A673 (cell line): ENCODE measurements at regions not wholly inside any gene's neighbourhood (a gene's known extent, or its start where the extent isn't known, plus 50 kb on each side); places are given as distances from the start of the nearest gene placed in this dataset.
A peak's percentile ranks its signal among the peaks of the same experiment; 100 is the strongest.

Experiments
- BruUV-seq: library from RNA; stranded (reverse); fragments of 400-500 nt; replicated peaks from 2 replicates; lab custom pipeline; 2021; lab: Mats Ljungman, UMichigan
- CTCF ChIA-PET: fragments of 300-600 bp; sonication (Branson Sonifier 250); formaldehyde crosslinking; loops from one replicate; lab custom pipeline; 2022; ENCODE audit warnings: antibody characterized with exemption; lab: Charles Lee
- POLR2A ChIA-PET: fragments of 300-600 bp; sonication (Branson Sonifier 250); formaldehyde crosslinking; loops from one replicate; lab custom pipeline; 2022; ENCODE audit warnings: antibody characterized with exemption; ENCODE audit not compliant: low non-redundant PET; lab: Charles Lee
- DNase-seq: peaks from one replicate; pipeline ENCODE4 v3.0.0-alpha.2; 2015; ENCODE audit warnings: low spot score
- H3K27ac ChIP-seq: fragments of 200-600 bp; sonication (generic); 2 replicates; pipeline ENCODE4 v1.5.1; 2016; ENCODE audit warnings: mixed run types, low read depth, mild to moderate bottlenecking, mixed read lengths, antibody characterized with exemption, low read length; ENCODE audit not compliant: poor library complexity, severe bottlenecking
- H3K27me3 ChIP-seq: fragments of 200-600 bp; sonication (generic); replicated peaks from 2 replicates; pipeline ENCODE4 v1.6.1; 2017; ENCODE audit warnings: mixed run types, low read depth, mild to moderate bottlenecking, mixed read lengths, antibody characterized with exemption, low read length; ENCODE audit not compliant: insufficient read depth, poor library complexity
- H3K36me3 ChIP-seq: fragments of 200-600 bp; sonication (generic); 2 replicates; pipeline ENCODE4 v1.6.1; 2016; ENCODE audit warnings: mixed run types, mild to moderate bottlenecking, mixed read lengths, antibody characterized with exemption, low read length; ENCODE audit not compliant: insufficient read depth, poor library complexity, severe bottlenecking
- H3K4me1 ChIP-seq: fragments of 200-600 bp; sonication (generic); 2 replicates; pipeline ENCODE4 v1.6.1; 2017; ENCODE audit warnings: mixed run types, mild to moderate bottlenecking, mixed read lengths, antibody characterized with exemption, low read length; ENCODE audit not compliant: insufficient read depth, poor library complexity, severe bottlenecking
- H3K4me3 ChIP-seq: fragments of 200-600 bp; sonication (generic); 2 replicates; pipeline ENCODE4 v1.5.1; 2016; ENCODE audit warnings: low read depth, mixed run types, mild to moderate bottlenecking, mixed read lengths, low read length; ENCODE audit not compliant: poor library complexity, severe bottlenecking
- H3K9me3 ChIP-seq: fragments of 200-600 bp; sonication (generic); 2 replicates; pipeline ENCODE4 v1.6.1; 2016; ENCODE audit warnings: mixed run types, low read depth, mild to moderate bottlenecking, mixed read lengths, antibody characterized with exemption, low read length; ENCODE audit not compliant: poor library complexity, severe bottlenecking
- CTCF ChIP-seq: fragments of 300-800, 200-600 bp; sonication (generic); conservative IDR thresholded peaks from 2 replicates; pipeline ENCODE4 v1.5.1; 2017; ENCODE audit warnings: low read depth, mild to moderate bottlenecking, antibody characterized with exemption, low read length, moderate library complexity, mixed read lengths
- EZH2 ChIP-seq: fragments of 200-600 bp; sonication (generic); IDR thresholded peaks from 2 replicates; pipeline ENCODE4 v1.6.1; 2017; ENCODE audit warnings: borderline replicate concordance, low read depth, mild to moderate bottlenecking, mixed read lengths, antibody characterized with exemption, low read length; ENCODE audit not compliant: poor library complexity, severe bottlenecking
- intact Hi-C: fragments of 100-400 bp; cut with micrococcal nuclease; formaldehyde crosslinking; loops from one replicate; pipeline ENCODE4 v1.10.0; 2022; ENCODE audit not compliant: unreplicated experiment

DNA sequence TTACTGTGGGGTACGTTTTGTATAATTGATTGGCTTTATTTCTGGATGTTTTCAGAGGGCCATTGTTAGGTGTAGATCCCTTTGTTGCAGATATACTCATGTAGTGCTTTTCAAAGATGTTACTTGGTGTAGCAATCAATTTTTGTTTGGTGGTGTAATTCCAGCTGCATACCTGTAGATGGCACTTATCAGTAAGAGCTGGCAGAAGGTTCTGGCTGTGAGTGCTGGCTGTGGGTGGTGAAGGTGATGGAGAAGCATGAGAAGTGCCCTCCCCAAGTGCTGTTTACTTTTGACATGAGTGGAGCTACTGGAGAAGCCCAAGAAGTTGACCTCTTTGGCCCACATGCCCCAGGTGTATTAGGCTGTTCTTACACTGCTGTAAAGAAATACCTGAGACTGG lies 1074.9 kb downstream of the FAM181B start:
- H3K36me3 ChIP-seq = no peaks in the 10 kb centered on the region
- ChIA-PET POLR2A (no interaction called here), CTCF (interaction anchor here (0.7 kb wide), 1 partner anchor 92 kb away, joined by 4 read pairs; no protein-coding TSS in a partner anchor)
- intact Hi-C loops = loop anchor here (5.0 kb wide), 2 partner anchors 569 to 1039 kb away; no protein-coding TSS in a partner anchor
- peak; percentile 65 for DNase-seq
- H3K9me3 ChIP-seq = peaks cover 9% of the 10 kb centered on the region
- H3K27ac ChIP-seq = no peak overlapping the region
- H3K27me3 ChIP-seq = no peaks in the 10 kb centered on the region
- BruUV-seq = no TSS peak
- TF ChIP-seq CTCF = peak; percentile 71
- no peak for TF ChIP-seq EZH2
- H3K4me1 ChIP-seq = no peaks in the 10 kb centered on the region
- H3K4me3 ChIP-seq = no peak overlapping the region

GRCh38 chr11:81655351-81655750 lies 1078.3 kb downstream of the FAM181B start:
- H3K36me3 ChIP-seq = no peaks in the 10 kb centered on the region
- ChIA-PET CTCF (no interaction called here), POLR2A (no interaction called here)
- no peak overlapping the region for H3K27ac ChIP-seq
- BruUV-seq = no TSS peak
- TF ChIP-seq CTCF (no peak), EZH2 (no peak)
- intact Hi-C loops = loop anchor here (5.0 kb wide), 2 partner anchors 572 to 1042 kb away; no protein-coding TSS in a partner anchor
- no peak for DNase-seq
- H3K27me3 ChIP-seq = no peaks in the 10 kb centered on the region
- H3K4me1 ChIP-seq = no peaks in the 10 kb centered on the region
- H3K4me3 ChIP-seq = no peak overlapping the region
- H3K9me3 ChIP-seq = peaks cover 9% of the 10 kb centered on the region

DNA sequence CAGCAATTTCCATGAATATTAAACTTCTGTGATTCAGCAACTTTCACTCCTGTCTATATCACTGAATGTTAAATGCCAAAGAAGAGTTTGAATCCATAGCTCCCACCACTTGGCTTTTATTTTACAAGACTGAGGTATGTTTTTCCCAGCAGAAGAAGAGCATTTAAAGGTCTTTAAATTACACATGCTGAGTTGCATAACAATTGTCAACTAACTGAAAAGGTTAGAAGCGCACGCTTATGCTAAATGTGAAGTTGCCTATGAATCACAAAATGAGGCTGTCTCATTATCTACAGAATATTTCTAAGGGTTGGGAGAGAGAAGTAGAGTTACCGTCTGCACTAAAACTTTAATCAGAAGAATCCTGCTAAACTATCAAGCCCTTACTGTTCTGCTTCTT lies 1086.3 kb downstream of the FAM181B start:
- CTCF ChIA-PET = interaction anchor here (0.6 kb wide), 1 partner anchor 1751 kb away, joined by 3 read pairs; no protein-coding TSS in a partner anchor
- intact Hi-C loops = loop anchor here (5.0 to 10.0 kb wide), 2 partner anchors 130 to 387 kb away; no protein-coding TSS in a partner anchor
- Histone ChIP-seq H3K27me3 (no peaks in the 10 kb centered on the region), H3K4me1 (peaks cover 6% of the 10 kb centered on the region), H3K4me3 (peak overlapping the region; percentile 44), H3K9me3 (no peaks in the 10 kb centered on the region), H3K36me3 (no peaks in the 10 kb centered on the region), H3K27ac (peak overlapping the region; percentile 5)
- TF ChIP-seq CTCF (no peak), EZH2 (no peak)
- TSS peak; percentile 65 for BruUV-seq
- POLR2A ChIA-PET = interaction anchor here (0.7 kb wide), 1 partner anchor 141 kb away, joined by 12 read pairs; no protein-coding TSS in a partner anchor
- peak; percentile 33 for DNase-seq
